Epidermal melanocyte (primary cell): ENCODE measurements at regions not wholly inside any gene's neighbourhood (a gene's known extent, or its start where the extent isn't known, plus 50 kb on each side); places are given as distances from the start of the nearest gene placed in this dataset.
"Not testable (repeated sequence)": the region's sequence is repeated elsewhere in the genome, so short reads cannot be mapped to it uniquely, and the experiment has no call there.

Experiments
- DNase-seq: peaks from one replicate; pipeline ENCODE4 v3.0.0; 2011; ENCODE audit warnings: low spot score; ENCODE audit not compliant: insufficient read length

DNA sequence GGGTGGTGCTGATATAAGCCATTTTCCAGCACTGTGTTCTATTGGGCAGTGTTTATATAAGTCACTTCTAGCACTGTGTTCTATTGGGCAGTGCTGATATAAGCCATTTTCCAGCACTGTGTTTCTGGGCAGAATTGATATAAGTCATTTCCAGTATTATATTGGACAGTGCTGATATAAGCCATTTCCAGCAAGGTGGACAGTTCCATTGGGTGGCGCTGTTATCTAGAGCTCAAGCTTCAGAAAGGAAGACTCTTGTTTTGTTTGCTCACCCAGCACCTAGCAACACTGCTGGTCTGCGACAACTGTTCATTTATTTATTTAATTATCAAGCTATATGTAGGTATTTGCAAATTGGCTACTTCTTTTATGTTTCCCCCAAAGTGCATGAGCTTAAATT, 690.3 kb downstream of the AACS start:
- DNase-seq: no peak

- DNase-seq: no peak
Measured at GRCh38 chr12:125766091-125766490, 700.9 kb downstream of the AACS start.

GRCh38 chr12:125772403-125772802, 707.2 kb downstream of the AACS start:
- DNase-seq: no peak

DNA sequence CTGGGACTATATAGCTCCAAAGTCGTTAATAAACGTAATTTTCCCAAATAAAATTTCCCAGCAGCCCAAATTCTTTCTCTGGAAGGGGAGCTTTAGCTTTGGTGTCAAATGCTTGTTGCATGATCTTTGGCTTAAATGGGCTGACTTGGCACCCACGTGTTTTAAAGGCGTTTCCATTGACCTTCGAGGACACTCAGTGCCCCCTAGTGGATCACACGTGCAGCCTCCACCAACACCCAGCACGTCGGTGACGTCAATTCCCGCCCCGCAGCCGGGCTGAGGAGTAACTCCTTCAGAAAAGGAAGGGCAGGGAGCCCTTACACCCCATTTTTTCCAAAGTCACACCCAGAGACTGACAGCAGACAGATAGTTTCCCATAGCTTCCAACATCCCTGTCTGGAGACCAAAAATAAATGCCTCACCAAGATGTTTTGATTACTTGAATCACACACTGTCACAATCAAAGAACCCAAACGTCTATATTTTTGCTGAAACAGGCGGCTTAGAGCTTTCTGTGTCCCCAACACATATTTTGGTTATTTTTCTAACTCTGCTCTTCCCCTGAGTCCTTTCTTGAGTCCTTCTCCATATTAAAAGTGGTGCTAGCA, 707.9 kb downstream of the AACS start:
- DNase-seq: no peak

DNA sequence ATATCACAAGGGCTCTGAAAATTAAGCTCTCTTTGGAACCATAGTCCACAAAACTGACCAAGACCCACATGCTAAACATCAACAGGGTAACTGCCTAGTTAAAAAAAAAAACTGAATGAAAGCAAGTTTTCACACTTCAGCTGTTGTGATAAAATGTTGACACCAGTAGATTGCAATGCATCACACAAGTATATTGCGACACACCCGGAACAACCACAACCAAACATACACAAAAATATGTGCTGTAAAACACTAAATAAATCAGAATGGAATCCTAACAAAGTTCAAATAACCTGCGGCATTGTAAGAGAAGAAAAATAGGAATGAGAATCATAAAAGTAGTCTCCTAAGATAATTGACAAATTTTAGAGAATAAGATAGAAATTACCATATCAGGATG, 710.3 kb downstream of the AACS start:
- no peak for DNase-seq

DNA sequence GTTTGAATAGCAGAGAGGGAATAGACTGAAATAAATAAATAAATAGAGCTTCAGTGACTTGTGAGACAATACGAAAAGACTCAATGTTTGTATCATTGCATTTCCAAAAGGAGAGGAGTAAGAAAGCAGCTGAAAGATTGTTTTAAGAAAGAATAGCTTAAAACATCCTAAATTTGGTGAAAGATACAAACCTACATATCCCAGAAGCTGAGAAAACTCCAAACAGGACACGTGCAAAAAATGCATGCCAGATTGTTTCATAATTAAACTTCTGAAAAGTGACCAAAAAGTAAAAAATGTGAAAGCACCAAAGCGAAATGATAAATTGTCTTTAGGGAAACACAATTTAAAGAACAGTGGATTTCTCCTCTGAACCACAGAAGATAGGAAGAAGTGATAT, 711.0 kb downstream of the AACS start:
- DNase-seq: no peak

DNA sequence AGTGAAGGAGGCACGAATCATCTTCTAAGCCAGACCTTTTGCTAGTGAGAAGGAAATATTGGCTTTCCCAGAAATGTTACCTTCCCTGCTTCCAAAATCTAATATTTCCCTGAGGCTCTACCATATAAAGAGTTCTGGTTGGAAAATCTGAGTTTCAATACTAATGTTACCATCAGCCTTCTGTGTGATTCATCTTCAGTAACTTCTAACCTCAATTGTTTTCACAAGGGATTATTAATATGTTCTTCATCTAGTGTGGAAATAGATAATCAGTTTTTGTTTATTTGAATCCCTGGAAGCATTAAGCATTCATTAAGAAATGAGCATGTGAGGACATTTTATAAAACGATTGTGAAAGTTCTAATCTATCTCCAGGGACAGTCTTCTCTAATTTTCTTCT, 720.9 kb downstream of the AACS start:
- DNase-seq: no peak

DNA sequence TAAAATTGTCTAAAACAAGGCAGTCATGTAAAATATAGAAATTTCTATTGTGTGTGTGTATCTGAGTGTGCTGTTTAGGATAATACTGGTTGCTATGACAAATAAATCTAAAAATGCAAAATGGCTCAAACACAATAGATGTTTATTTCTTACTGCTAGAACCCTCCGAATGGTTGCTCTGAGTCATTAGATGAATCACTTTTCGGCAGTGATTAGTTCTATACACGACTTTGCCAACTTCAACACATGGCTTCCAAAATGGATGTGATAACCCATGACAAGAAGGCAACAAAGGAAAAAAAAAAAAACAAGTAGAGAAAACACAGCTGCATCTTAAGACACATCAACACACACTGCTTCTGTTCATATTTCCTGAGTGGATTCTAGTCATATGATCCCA, 729.2 kb downstream of the AACS start:
- no peak for DNase-seq

GRCh38 chr12:125797421-125798175, 732.4 kb downstream of the AACS start:
- no peak for DNase-seq

- DNase-seq: no peak
Measured at GRCh38 chr12:125804660-125805059, 739.4 kb downstream of the AACS start.

- DNase-seq: no peak
Measured at GRCh38 chr12:125824276-125824675, 759.0 kb downstream of the AACS start.

GRCh38 chr12:125835852-125836251, 770.6 kb downstream of the AACS start:
- no peak for DNase-seq

- DNase-seq: no peak
Measured at GRCh38 chr12:125836647-125837046, 771.4 kb downstream of the AACS start.

GRCh38 chr12:125841332-125841731, 776.1 kb downstream of the AACS start:
- no peak for DNase-seq

- DNase-seq: no peak
Measured at GRCh38 chr12:125852116-125852515, 786.9 kb downstream of the AACS start.

DNA sequence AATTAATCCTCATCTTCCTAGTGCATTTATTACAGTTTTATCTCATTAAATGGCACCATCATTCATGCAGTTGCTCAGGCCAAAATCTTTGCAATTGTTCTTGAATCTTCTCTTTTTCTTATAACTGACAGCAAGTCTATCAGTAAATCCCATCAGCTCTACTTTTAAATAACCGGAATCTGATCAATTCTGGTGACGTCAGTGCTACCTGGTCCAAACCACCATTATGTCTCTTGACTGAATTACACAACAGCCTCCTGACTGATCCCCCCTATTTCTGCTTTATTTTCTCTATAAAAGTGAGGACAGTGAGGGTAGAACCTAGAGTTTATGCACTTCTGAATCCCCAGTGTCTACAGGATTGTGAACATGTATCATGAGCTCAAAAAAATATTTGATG, 787.4 kb downstream of the AACS start:
- no peak for DNase-seq

GRCh38 chr12:125853670-125854069, 788.4 kb downstream of the AACS start:
- DNase-seq: no peak

DNA sequence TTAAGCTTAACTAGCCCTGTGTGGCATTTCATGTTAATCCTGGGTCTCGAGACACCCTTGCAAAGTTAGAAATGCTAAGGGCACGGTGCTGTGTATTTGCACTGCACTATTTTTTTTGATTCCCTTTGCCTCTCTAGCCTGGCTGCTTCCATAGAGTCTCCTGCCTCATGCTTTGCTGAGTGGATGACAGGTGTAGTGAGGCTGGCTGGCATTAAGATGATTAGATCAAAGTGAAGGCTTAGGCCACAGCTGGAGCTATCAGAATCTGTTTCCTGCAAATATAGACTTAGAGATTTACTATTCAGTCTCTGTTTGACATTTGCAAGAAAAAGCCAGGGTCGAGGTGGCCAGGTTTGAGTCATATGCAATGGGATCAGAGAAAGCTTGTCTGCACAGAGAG, 791.1 kb downstream of the AACS start:
- no peak for DNase-seq

GRCh38 chr12:125856896-125857295, 791.7 kb downstream of the AACS start:
- no peak for DNase-seq

DNA sequence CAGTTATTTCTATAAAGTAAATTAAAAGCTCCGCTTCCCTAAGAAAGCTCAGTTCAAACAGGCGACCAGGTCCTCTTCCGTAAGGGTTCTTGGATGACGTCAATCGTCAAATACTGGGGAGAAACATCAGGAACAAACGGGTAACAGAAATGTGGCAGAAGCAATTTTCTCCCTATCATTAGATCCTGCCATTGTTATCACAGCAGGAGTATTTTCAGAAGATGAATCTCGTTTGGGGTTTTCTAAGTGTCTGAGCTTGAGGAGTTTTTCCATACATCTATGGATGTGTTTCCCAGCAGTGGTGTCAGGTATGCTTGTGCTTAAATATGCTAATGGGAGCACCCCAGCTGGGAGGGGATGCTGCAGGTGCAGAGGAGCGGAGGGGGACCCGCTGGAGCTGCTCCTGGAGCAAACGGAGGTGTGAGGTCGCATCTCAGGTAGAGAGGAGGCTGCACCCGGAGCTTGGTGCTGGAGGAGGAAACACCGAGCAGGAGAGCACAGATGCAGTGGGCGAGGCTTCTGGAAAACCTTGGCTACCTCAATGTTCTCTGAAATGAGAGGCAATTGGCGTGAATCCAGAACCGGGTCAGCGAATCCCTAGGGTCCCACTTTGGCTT, 795.5 kb downstream of the AACS start:
- DNase-seq: no peak

DNA sequence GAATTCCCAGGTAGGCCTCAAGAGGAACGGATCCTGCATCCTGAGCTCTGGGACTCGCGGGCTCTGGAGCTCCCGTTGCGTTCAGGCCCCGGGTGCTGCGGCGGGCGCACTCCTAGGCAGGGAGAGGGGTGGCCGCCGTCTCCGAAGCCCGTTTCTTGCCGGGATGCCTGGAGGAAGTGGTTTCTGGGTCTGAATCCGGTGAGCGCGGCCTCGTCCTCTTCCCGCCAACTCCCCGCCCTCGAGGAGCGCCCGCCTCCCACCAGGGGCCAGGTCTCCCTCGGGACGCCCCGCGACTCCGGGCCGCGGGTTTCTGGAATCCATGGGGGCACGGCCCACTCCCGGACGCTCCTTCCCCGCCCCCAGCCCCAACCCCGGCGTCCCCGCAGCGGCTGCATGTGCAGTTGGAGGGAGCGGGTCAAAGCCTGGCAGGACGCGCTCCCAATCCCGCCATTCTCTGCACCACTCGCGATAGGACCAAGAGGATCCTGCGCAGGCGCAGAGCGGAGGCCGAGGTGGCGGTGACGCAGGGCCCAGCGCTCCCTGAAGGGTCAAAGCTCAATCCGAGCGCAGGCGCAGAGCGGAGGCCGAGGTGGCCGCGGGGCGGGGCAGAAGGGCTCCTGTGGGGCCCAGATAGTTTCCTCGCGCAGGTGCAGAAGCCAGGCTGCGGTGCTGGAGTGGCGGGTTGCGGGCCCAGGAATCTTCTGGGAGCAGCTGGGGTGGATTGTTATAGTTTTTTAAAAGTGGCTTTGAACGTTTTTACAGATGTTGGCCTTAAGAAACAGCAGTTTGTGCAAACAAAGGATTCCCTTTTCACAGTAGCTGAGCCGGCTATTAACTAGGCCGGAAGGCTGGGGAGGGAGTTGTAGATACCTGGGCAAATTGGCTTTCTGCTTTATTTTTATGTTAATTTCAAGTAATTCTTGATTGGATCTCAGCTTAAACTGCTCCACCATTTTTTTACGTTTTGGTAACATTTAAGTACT, 796.4 kb downstream of the AACS start:
- no peak for DNase-seq

- not testable (repeated sequence) for DNase-seq
Measured at GRCh38 chr12:125865236-125865635, 800.0 kb downstream of the AACS start.
